ENCODE measurements at regions not wholly inside any gene's neighbourhood (a gene's known extent, or its start where the extent isn't known, plus 50 kb on each side); places are given as distances from the start of the nearest gene placed in this dataset.

GRCh38 chr17:12250973-12251372 lies 230.3 kb downstream of the MAP2K4 start:
- FAIRE-seq = no peak
- H3K27ac ChIP-seq (ENCODE audit: control insufficient read depth, insufficient read depth, low read length) = no peak overlapping the region
- dilution Hi-C loops (cut with MboI; ENCODE audit: extremely low pct_ligation_motif_present, low sequenced_read_pairs) = no loop called here

GRCh38 chr17:12252462-12252861 lies 231.8 kb downstream of the MAP2K4 start:
- Histone ChIP-seq H3K9me3 (ENCODE audit: control insufficient read depth, low read depth, low read length) (no peaks in the 10 kb centered on the region), H3K4me1 (ENCODE audit: control insufficient read depth, extremely low read depth, insufficient read depth, low read length) (no peaks in the 10 kb centered on the region), H4K20me1 (ENCODE audit: control insufficient read depth, extremely low read depth, insufficient read depth, low read length) (no peaks in the 10 kb centered on the region), H3K36me3 (ENCODE audit: control insufficient read depth in 2 of 2, extremely low read depth in 1 of 2, insufficient read depth in 2 of 2, low read length in 2 of 2) (no peaks in the 10 kb centered on the region), H3K27me3 (ENCODE audit: control insufficient read depth, extremely low read depth, insufficient read depth, low read length) (no peaks in the 10 kb centered on the region), H3K79me2 (ENCODE audit: control insufficient read depth, insufficient read depth, low read length) (no peaks in the 10 kb centered on the region), H3K4me2 (ENCODE audit: control insufficient read depth, extremely low read depth, insufficient read depth, low read depth, low read length) (no peak overlapping the region), H3K9ac (ENCODE audit: control insufficient read depth, extremely low read depth, insufficient read depth, low read length) (no peak overlapping the region), H3K9me1 (ENCODE audit: control insufficient read depth, extremely low read depth, insufficient read depth, low read length) (no peaks in the 10 kb centered on the region), H3K4me3 (ENCODE audit: control insufficient read depth in 2 of 3, extremely low read depth in 1 of 3, insufficient read depth in 2 of 3, low read depth in 1 of 3, low read length in 3 of 3) (no peak overlapping the region), H3K27ac (ENCODE audit: control insufficient read depth, insufficient read depth, low read length) (no peak overlapping the region), H2AFZ (ENCODE audit: control insufficient read depth, low read length) (no peak overlapping the region)
- dilution Hi-C loops (cut with MboI; ENCODE audit: extremely low pct_ligation_motif_present, low sequenced_read_pairs) = no loop called here
- no peak for FAIRE-seq
- TF ChIP-seq EZH2 (IDR thresholded peaks at IDR 0.05; ENCODE audit: low read length) (no peak), CTCF (optimal IDR thresholded peaks at IDR 0.05 in 1 of 3, IDR thresholded peaks at IDR 0.05 in 1 of 3, conservative IDR thresholded peaks at IDR 0.05 in 1 of 3; ENCODE audit: extremely low read depth in 1 of 3, insufficient read depth in 2 of 3, low read length in 3 of 3) (no peak)
- DNase-seq (ENCODE audit: low read depth, low spot score) = no peak

More at GRCh38 chr17:12250973-12251372, 230.3 kb downstream of the MAP2K4 start:
- Histone ChIP-seq H3K36me3 (ENCODE audit: control insufficient read depth in 2 of 2, extremely low read depth in 1 of 2, insufficient read depth in 2 of 2, low read length in 2 of 2) (no peaks in the 10 kb centered on the region), H3K9me1 (ENCODE audit: control insufficient read depth, extremely low read depth, insufficient read depth, low read length) (no peaks in the 10 kb centered on the region), H2AFZ (ENCODE audit: control insufficient read depth, low read length) (no peak overlapping the region), H3K27me3 (ENCODE audit: control insufficient read depth, extremely low read depth, insufficient read depth, low read length) (no peaks in the 10 kb centered on the region), H3K4me2 (ENCODE audit: control insufficient read depth, extremely low read depth, insufficient read depth, low read depth, low read length) (no peak overlapping the region), H3K4me1 (ENCODE audit: control insufficient read depth, extremely low read depth, insufficient read depth, low read length) (no peaks in the 10 kb centered on the region), H4K20me1 (ENCODE audit: control insufficient read depth, extremely low read depth, insufficient read depth, low read length) (no peaks in the 10 kb centered on the region), H3K9me3 (ENCODE audit: control insufficient read depth, low read depth, low read length) (no peaks in the 10 kb centered on the region), H3K4me3 (ENCODE audit: control insufficient read depth in 2 of 3, extremely low read depth in 1 of 3, insufficient read depth in 2 of 3, low read depth in 1 of 3, low read length in 3 of 3) (no peak overlapping the region), H3K9ac (ENCODE audit: control insufficient read depth, extremely low read depth, insufficient read depth, low read length) (no peak overlapping the region), H3K79me2 (ENCODE audit: control insufficient read depth, insufficient read depth, low read length) (no peaks in the 10 kb centered on the region)
- DNase-seq (ENCODE audit: low read depth, low spot score) = no peak
- TF ChIP-seq CTCF (optimal IDR thresholded peaks at IDR 0.05 in 1 of 3, IDR thresholded peaks at IDR 0.05 in 1 of 3, conservative IDR thresholded peaks at IDR 0.05 in 1 of 3; ENCODE audit: extremely low read depth in 1 of 3, insufficient read depth in 2 of 3, low read length in 3 of 3) (no peak), EZH2 (IDR thresholded peaks at IDR 0.05; ENCODE audit: low read length) (no peak)
